ENCODE measurements at regions not wholly inside any gene's neighbourhood (a gene's known extent, or its start where the extent isn't known, plus 50 kb on each side); places are given as distances from the start of the nearest gene placed in this dataset.

DNA sequence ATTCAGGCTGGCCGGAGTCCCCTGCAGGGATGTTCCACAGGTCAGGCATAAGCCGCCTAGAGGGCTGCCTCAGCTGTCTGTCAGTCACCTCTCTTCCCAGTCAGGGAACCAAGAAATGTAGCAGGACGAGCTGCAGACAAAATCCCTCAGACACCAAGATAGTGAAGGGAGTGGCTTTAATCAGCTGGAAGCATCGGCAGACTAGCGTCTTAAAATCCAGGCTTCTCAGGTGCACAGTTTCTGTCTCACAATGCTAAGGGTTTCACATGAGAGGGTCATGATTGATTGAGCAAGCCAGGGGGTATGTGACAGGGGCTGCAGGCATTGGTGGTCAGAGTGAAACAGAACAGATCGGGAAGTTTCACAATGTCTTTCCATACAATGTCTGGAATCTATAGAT is 247.2 kb downstream of the CDH10 start:
- no peak for TF ChIP-seq CTCF (IDR thresholded peaks at IDR 0.05)
- TF ChIP-seq POLR2A (IDR thresholded peaks at IDR 0.05) = no peak
